ENCODE measurements at regions not wholly inside any gene's neighbourhood (a gene's known extent, or its start where the extent isn't known, plus 50 kb on each side); places are given as distances from the start of the nearest gene placed in this dataset.

- ChIA-PET POLR2A (no interaction called here), CTCF (ENCODE audit: low intra/inter-chr PET ratio, low total read pairs) (no interaction called here)
- Histone ChIP-seq H3K27me3 (ENCODE audit: control insufficient read depth in 1 of 2, insufficient read depth in 2 of 2, low read length in 2 of 2) (0 out of 5 replicates have a peak, but pooled peaks cover 1 to 6% of the 10 kb centered on the region in 2 experiments), H3K36me3 (replicated peaks in 1 of 2; ENCODE audit: control insufficient read depth in 1 of 2, insufficient read depth in 2 of 2, low read length in 2 of 2) (no peaks in the 10 kb centered on the region), H4K20me1 (ENCODE audit: insufficient read depth, low read length) (no peaks in the 10 kb centered on the region), H3K79me2 (ENCODE audit: insufficient read depth, low read length) (no peaks in the 10 kb centered on the region), H3K4me3 (replicated peaks in 1 of 3; ENCODE audit: insufficient read depth in 1 of 3, low read depth in 2 of 3, low read length in 3 of 3) (no peak overlapping the region), H3K27ac (ENCODE audit: extremely low read length, insufficient read depth, low read length) (no peak overlapping the region), H2AFZ (ENCODE audit: low read length) (no peak overlapping the region), H3K4me1 (ENCODE audit: insufficient read depth, low read length) (no peaks in the 10 kb centered on the region), H3K9me3 (ENCODE audit: low read length) (no peaks in the 10 kb centered on the region), H3K9ac (ENCODE audit: insufficient read depth, low read depth, low read length) (no peak overlapping the region), H3K4me2 (ENCODE audit: low read depth, low read length) (no peak overlapping the region)
- intact Hi-C loops (cut with micrococcal nuclease; ENCODE audit: unreplicated experiment): no loop called here
- DNase-seq (ENCODE audit: low spot score): no peak
- BruUV-seq (replicated peaks): no TSS peak
- ATAC-seq: no peak
- TF ChIP-seq ZNF670 (CRISPR knock-in tag; IDR thresholded peaks at IDR 0.05; ENCODE audit: borderline replicate concordance) (no peak), PAWR (CRISPR knock-in tag; IDR thresholded peaks at IDR 0.05; ENCODE audit: borderline replicate concordance) (no peak), TSC22D2 (CRISPR knock-in tag; IDR thresholded peaks at IDR 0.05; ENCODE audit: borderline replicate concordance) (no peak), FOXA3 (CRISPR knock-in tag; IDR thresholded peaks at IDR 0.05) (no peak), ZFY (CRISPR knock-in tag; IDR thresholded peaks at IDR 0.05) (no peak), GZF1 (CRISPR knock-in tag; IDR thresholded peaks at IDR 0.05) (no peak), GABPA (IDR thresholded peaks at IDR 0.05; ENCODE audit: low read depth, low read length) (no peak), GABPA (CRISPR knock-in tag; IDR thresholded peaks at IDR 0.05; ENCODE audit: low read depth) (no peak)
- 5% methylated on average over 1 of the region's 1 CpG for WGBS (ENCODE audit: low lambda C conversion rate)
- no peak for FAIRE-seq
- in situ Hi-C loops (cut with HindIII; ENCODE audit: extremely low pct_ligation_motif_present, low pct_unique_long_range_greater_than_20kb): no loop called here
Measured at GRCh38 chr12:45581112-45581511, 148.4 kb upstream of the ARID2 start.

- no TSS peak for BruUV-seq (replicated peaks)
- Histone ChIP-seq H3K27ac (ENCODE audit: extremely low read length, insufficient read depth, low read length) (no peak overlapping the region), H4K20me1 (ENCODE audit: insufficient read depth, low read length) (no peaks in the 10 kb centered on the region), H3K79me2 (ENCODE audit: insufficient read depth, low read length) (no peaks in the 10 kb centered on the region), H3K4me2 (ENCODE audit: low read depth, low read length) (no peak overlapping the region), H3K36me3 (replicated peaks in 1 of 2; ENCODE audit: control insufficient read depth in 1 of 2, insufficient read depth in 2 of 2, low read length in 2 of 2) (no peaks in the 10 kb centered on the region), H2AFZ (ENCODE audit: low read length) (no peak overlapping the region), H3K9me3 (ENCODE audit: low read length) (no peaks in the 10 kb centered on the region), H3K4me3 (replicated peaks in 1 of 3; ENCODE audit: insufficient read depth in 1 of 3, low read depth in 2 of 3, low read length in 3 of 3) (no peak overlapping the region), H3K4me1 (ENCODE audit: insufficient read depth, low read length) (no peaks in the 10 kb centered on the region), H3K9ac (ENCODE audit: insufficient read depth, low read depth, low read length) (no peak overlapping the region), H3K27me3 (ENCODE audit: control insufficient read depth in 1 of 2, insufficient read depth in 2 of 2, low read length in 2 of 2) (peaks cover 1 to 6% of the 10 kb centered on the region in 2 experiments; a peak in 1 of 5 replicates)
- no peak for FAIRE-seq
- in situ Hi-C loops (cut with HindIII; ENCODE audit: extremely low pct_ligation_motif_present, low pct_unique_long_range_greater_than_20kb): no loop called here
- no peak for DNase-seq (ENCODE audit: low spot score)
- ChIA-PET POLR2A (no interaction called here), CTCF (ENCODE audit: low intra/inter-chr PET ratio, low total read pairs) (no interaction called here)
- 0% methylated on average over 1 of the region's 1 CpG for WGBS (ENCODE audit: low lambda C conversion rate)
- intact Hi-C loops (cut with micrococcal nuclease; ENCODE audit: unreplicated experiment): no loop called here
- no peak for ATAC-seq
- TF ChIP-seq MED1 (CRISPR knock-in tag; IDR thresholded peaks at IDR 0.05) (no peak), PCBP2 (optimal IDR thresholded peaks at IDR 0.05; ENCODE audit: low read depth, low read length, poor library complexity, severe bottlenecking) (no peak), ZNF558 (CRISPR knock-in tag; IDR thresholded peaks at IDR 0.05; ENCODE audit: borderline replicate concordance) (no peak), SRF (IDR thresholded peaks at IDR 0.05; ENCODE audit: low read depth, low read length) (no peak), RELA (CRISPR knock-in tag; IDR thresholded peaks at IDR 0.05) (no peak)
Measured at GRCh38 chr12:45582536-45582935, 147.0 kb upstream of the ARID2 start.
